Nucleus accumbens (tissue), 56 donors: ENCODE measurements at regions not wholly inside any gene's neighbourhood (a gene's known extent, or its start where the extent isn't known, plus 50 kb on each side); places are given as distances from the start of the nearest gene placed in this dataset.

Experiments used
- DNase-seq, 56 donors: peaks; one replicate each; lab custom pipeline; 2025; lab: John Stamatoyannopoulos, UW

DNA sequence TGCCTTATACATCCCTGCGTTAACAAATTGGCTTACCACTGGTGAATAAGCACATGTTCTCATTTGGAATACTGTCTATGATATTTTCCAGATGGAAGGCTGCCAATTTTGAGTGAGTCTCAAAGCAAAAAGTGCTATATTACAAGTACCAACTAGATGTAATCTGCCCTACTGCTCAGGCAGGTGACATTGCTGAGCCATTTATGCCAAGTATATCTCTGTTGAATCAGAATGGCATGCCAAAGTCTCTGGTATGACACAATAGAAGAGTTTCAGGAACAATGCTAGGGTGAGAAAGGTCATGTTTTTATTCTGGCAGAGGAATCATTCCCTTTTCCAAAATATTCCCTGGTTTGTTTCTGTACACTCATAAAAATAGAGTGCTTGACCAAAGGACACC, 356.5 kb downstream of the CDH9 start:
- no peak for DNase-seq

- no peak for DNase-seq
Measured at GRCh38 chr5:26674846-26675245, 363.5 kb downstream of the CDH9 start.

- DNase-seq, result no peak
Measured at GRCh38 chr5:26669523-26669922, 368.9 kb downstream of the CDH9 start.

GRCh38 chr5:26669031-26669430, 369.4 kb downstream of the CDH9 start:
- no peak for DNase-seq

DNA sequence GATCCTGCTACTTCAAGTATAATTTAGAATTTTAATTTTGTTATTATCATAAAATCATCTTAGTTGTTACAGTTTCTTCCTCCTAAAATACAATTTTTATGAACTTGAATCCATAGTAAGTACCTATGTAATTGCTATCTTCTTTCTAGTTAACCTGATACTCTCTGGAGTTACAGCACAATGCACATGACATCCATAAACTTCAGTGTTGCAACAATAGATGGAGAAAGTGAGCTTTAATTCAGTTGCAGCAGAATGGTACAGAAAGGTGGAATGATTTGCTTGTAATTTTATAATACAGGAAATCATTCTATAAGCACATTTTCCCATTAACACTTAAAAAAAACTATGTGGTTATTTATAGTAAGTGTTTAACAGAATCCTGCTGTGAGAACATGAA, 372.0 kb downstream of the CDH9 start:
- no peak for DNase-seq

GRCh38 chr5:26663500-26663899, 374.9 kb downstream of the CDH9 start:
- DNase-seq, result no peak

- DNase-seq, result no peak
Measured at GRCh38 chr5:26662806-26663360, 375.5 kb downstream of the CDH9 start.

DNA sequence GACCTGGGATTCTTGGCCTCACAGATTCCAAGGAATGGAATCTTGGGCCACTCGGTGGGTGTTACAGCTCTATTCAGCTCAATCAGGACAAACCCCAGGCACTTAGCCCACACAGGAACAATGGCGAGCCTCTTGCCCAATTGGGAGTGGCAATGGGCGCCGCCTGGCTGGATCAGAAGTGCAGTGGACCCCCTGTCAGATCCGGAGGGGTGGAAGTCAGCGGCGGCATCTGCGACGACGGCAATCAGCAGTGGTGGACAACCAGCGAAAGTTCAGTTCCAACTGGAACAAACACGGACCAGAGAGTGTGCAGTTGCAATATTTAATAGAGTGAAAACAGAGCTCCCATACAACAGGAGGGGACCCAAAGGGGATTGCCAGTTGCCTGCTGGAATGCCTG, 378.3 kb downstream of the CDH9 start:
- DNase-seq, result no peak

- no peak for DNase-seq
Measured at GRCh38 chr5:26649000-26649399, 389.4 kb downstream of the CDH9 start.

GRCh38 chr5:26647781-26648180, 390.6 kb downstream of the CDH9 start:
- no peak for DNase-seq

GRCh38 chr5:26645659-26646058, 392.7 kb downstream of the CDH9 start:
- DNase-seq, result no peak

GRCh38 chr5:26641492-26641891, 396.9 kb downstream of the CDH9 start:
- no peak for DNase-seq

DNA sequence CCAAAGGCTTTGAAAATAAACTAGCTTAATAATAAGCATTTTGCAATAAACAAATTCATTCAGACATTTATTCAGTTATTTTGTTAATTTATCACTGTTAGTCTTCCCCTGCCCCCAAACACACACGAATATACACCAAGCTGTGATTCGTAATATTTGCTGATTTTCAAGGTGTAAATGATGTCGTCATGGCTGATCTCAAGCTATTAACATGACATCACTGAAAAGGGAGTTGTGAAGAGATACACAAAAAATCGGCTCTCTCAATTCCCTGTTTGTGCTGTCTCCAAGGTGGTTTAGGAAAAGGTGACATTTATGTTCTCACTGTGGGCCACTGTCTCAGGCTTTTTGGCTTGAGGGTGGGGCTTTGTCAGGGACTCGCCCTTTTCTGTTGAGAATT, 413.3 kb downstream of the CDH9 start:
- DNase-seq, result no peak

GRCh38 chr5:26622947-26623346, 415.4 kb downstream of the CDH9 start:
- DNase-seq, result no peak

GRCh38 chr5:26610577-26610976, 427.8 kb downstream of the CDH9 start:
- no peak for DNase-seq

- DNase-seq, result no peak
Measured at GRCh38 chr5:26601563-26601962, 436.8 kb downstream of the CDH9 start.

DNA sequence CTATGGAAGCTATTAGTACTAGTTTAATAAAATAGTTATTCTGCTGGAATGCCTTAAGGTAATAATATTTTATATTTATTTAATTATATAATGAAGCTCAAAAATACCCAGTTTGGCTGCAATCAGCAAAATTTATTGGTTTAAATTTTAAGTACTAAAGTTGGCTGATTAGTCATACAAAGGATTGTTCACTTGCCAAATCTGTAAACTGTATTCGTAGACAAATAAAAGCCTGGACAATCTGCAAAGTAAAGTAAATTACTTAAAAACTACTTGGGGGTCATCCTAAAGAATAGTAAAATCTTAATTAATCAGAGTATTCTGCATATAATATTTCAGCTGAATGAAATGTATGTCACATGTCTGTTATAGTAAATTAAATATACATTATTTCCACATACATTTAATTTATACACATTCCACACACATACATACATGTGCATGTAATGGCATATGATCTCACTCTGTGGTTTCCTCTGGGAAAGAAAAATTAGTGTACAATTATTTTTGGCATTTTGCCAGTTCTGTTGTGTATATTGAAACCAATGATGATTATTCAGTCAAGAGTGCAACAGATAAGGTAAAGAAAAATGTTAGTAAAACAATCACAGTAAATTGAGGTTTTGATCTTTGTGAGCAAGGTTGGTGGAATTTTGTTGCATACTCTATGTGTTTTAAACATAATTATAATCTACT, 455.9 kb downstream of the CDH9 start:
- no peak for DNase-seq

DNA sequence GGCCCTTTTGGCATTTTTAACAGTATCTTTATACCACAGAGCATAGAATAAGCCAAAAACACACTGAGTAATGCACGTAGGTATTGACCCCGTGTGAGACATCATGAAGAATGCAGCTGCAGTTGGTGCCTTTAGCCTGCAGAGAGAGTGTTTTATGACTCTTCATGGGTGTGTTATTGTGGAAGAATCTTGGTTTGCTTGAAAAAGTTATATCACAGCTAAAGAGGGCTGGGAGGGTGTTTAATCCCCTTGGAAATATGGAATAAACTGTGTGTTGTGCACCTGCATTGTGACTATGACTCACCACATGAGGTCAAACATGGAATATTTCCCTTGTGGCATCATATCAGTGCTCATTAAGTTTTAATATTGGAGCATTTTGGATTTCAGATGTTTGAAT, 458.7 kb downstream of the CDH9 start:
- no peak for DNase-seq

DNA sequence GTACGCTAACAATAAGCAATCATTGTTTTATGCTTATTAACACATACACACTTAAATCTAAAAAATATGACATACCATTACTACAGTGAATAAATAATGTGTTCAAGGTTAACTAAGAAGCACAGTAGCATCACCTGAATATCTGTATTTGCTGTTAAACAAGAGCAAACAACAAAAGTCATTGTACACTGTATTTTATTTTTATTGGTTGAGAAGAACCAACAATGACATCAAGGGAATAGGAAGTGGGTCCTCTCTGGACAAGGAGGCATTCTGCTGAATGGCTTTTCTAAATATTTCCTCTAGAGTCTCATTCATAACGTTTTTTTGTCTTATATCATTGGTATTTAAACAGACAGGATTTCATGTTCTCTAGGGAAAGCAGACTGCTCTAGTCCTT, 460.4 kb downstream of the CDH9 start:
- DNase-seq, result no peak

GRCh38 chr5:26572480-26572879, 465.9 kb downstream of the CDH9 start:
- DNase-seq, result no peak

DNA sequence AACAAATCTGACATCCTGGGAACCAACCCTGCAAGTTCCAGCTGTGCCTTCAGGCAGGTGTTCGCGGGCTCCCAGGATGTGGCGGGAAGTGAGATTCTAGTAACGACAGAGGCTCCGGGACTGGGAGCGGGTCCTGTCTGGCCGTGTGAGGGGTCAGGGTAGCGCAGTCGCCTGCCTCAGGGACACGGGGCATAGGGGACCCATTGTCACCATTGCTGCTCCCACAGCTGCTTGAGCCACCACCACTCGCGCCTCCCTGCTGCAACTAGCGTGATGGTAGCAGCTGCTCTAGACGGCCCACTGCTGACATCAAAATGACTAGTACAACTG, 468.5 kb downstream of the CDH9 start:
- DNase-seq, result no peak

GRCh38 chr5:26569241-26569928, 469.0 kb downstream of the CDH9 start:
- DNase-seq, result no peak
